ENCODE measurements at regions not wholly inside any gene's neighbourhood (a gene's known extent, or its start where the extent isn't known, plus 50 kb on each side); places are given as distances from the start of the nearest gene placed in this dataset.
"Not testable (repeated sequence)": the region's sequence is repeated elsewhere in the genome, so short reads cannot be mapped to it uniquely, and the experiment has no call there.

- DNase-seq = not testable (repeated sequence)
These were observed 315.3 kb upstream of the SGK1 start for GRCh38 chr6:134632982-134633940.

GRCh38 chr6:134632024-134632423 is 314.1 kb upstream of the SGK1 start:
- no peak for DNase-seq

GRCh38 chr6:134631398-134631924 is 313.5 kb upstream of the SGK1 start:
- DNase-seq = no peak

- no peak for DNase-seq
These were observed 312.7 kb upstream of the SGK1 start for GRCh38 chr6:134630508-134631121.

GRCh38 chr6:134628154-134628553 is 310.2 kb upstream of the SGK1 start:
- no peak for DNase-seq

- DNase-seq = no peak
These were observed 309.8 kb upstream of the SGK1 start for GRCh38 chr6:134627707-134628106.

GRCh38 chr6:134626589-134626988 is 308.7 kb upstream of the SGK1 start:
- DNase-seq = no peak

GRCh38 chr6:134626086-134626485 is 308.2 kb upstream of the SGK1 start:
- no peak for DNase-seq

GRCh38 chr6:134624781-134625180 is 306.9 kb upstream of the SGK1 start:
- DNase-seq = no peak

GRCh38 chr6:134623401-134623800 is 305.5 kb upstream of the SGK1 start:
- no peak for DNase-seq

GRCh38 chr6:134622382-134623173 is 304.7 kb upstream of the SGK1 start:
- DNase-seq = no peak

- no peak for DNase-seq
These were observed 303.9 kb upstream of the SGK1 start for GRCh38 chr6:134621858-134622257.

- peak; percentile 9 for DNase-seq
These were observed 301.9 kb upstream of the SGK1 start for GRCh38 chr6:134619789-134620188.

GRCh38 chr6:134619077-134619476 is 301.2 kb upstream of the SGK1 start:
- DNase-seq = no peak

GRCh38 chr6:134614606-134615485 is 296.9 kb upstream of the SGK1 start:
- no peak for DNase-seq

GRCh38 chr6:134612128-134612527 is 294.2 kb upstream of the SGK1 start:
- not testable (repeated sequence) for DNase-seq

GRCh38 chr6:134610411-134610810 is 292.5 kb upstream of the SGK1 start:
- no peak for DNase-seq

GRCh38 chr6:134609716-134610261 is 291.9 kb upstream of the SGK1 start:
- DNase-seq = no peak

- no peak for DNase-seq
These were observed 289.5 kb upstream of the SGK1 start for GRCh38 chr6:134607411-134607810.

- DNase-seq = no peak
These were observed 287.1 kb upstream of the SGK1 start for GRCh38 chr6:134605034-134605433.

GRCh38 chr6:134604014-134604676 is 286.2 kb upstream of the SGK1 start:
- no peak for DNase-seq
